ENCODE measurements at regions not wholly inside any gene's neighbourhood (a gene's known extent, or its start where the extent isn't known, plus 50 kb on each side); places are given as distances from the start of the nearest gene placed in this dataset.

- TF ChIP-seq EZH2phosphoT487 (IDR thresholded peaks at IDR 0.05; ENCODE audit: insufficient read depth, low read depth): no peak
- TF ChIP-seq EZH2 (IDR thresholded peaks at IDR 0.05; ENCODE audit: insufficient read depth, poor library complexity, severe bottlenecking): no peak
Observed at GRCh38 chr3:24804095-24804494, 309.4 kb upstream of the THRB start.

Data from GM23248 (cell line).